Rectal smooth muscle tissue (tissue), 1 donor: ENCODE measurements at regions not wholly inside any gene's neighbourhood (a gene's known extent, or its start where the extent isn't known, plus 50 kb on each side); places are given as distances from the start of the nearest gene placed in this dataset.
"Not testable (repeated sequence)": the region's sequence is repeated elsewhere in the genome, so short reads cannot be mapped to it uniquely, and the experiment has no call there.

Source experiments
- H3K27ac ChIP-seq: one replicate; pipeline ENCODE4 v1.7.0; 2013; ENCODE audit warnings: low read depth, low read length, inconsistent platforms
- H3K27me3 ChIP-seq: one replicate; pipeline ENCODE4 v1.7.0; 2013; ENCODE audit warnings: low read length; ENCODE audit not compliant: control insufficient read depth, insufficient read depth
- H3K36me3 ChIP-seq: one replicate; pipeline ENCODE4 v1.7.0; 2013; ENCODE audit warnings: low read length; ENCODE audit not compliant: control insufficient read depth, insufficient read depth
- H3K4me1 ChIP-seq: one replicate; pipeline ENCODE4 v1.7.0; 2013; ENCODE audit warnings: low read length; ENCODE audit not compliant: control insufficient read depth, insufficient read depth
- H3K4me3 ChIP-seq: one replicate; pipeline ENCODE4 v1.7.0; 2013; ENCODE audit warnings: low read length
- H3K9ac ChIP-seq: one replicate; pipeline ENCODE4 v1.7.0; 2013; ENCODE audit warnings: low read length

DNA sequence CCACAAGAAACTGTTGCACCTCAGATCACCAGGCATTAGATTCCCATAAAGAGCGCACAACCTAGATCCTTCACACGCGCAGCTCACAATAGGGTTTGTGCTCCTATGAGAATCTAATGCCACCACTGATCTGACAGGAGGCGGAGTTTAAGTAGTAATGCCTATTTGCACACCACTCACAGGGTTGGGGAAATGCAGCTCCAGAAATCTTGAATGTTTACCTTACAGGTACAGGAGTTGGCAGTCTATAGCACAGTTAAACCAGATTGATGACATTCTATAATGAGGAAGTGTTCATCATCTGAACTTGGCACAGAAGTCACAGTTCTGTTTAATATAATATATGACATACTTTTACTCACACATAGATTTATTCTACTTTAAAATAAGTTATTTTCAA, 732.2 kb upstream of the ZNF608 start:
- Histone ChIP-seq H3K4me3 (no peak overlapping the region), H3K27ac (no peak overlapping the region), H3K27me3 (no peaks in the 10 kb centered on the region), H3K9ac (no peak overlapping the region), H3K4me1 (peaks cover 7% of the 10 kb centered on the region), H3K36me3 (no peaks in the 10 kb centered on the region)

DNA sequence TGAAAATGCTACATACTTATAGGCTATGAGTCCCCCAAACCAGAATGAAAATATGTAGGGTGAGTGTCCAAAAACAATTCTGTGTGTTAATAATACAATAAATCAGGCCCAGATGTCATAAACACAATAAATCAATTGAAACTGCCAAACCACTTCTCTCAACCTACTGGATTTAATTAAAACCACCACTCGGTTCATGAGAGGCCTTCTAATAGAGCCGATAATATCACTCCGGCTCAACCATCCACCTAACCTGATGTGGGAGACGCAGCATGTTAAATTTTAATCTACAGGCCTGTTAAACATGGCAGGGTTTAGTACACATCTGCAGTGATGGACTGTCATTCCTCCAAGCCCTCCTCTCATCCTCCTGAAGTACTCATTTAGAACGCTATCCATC, 734.5 kb upstream of the ZNF608 start:
- no peaks in the 10 kb centered on the region for H3K27me3 ChIP-seq
- H3K27ac ChIP-seq = no peak overlapping the region
- H3K36me3 ChIP-seq = no peaks in the 10 kb centered on the region
- no peak overlapping the region for H3K4me3 ChIP-seq
- no peak overlapping the region for H3K9ac ChIP-seq
- H3K4me1 ChIP-seq = peaks cover 20% of the 10 kb centered on the region

DNA sequence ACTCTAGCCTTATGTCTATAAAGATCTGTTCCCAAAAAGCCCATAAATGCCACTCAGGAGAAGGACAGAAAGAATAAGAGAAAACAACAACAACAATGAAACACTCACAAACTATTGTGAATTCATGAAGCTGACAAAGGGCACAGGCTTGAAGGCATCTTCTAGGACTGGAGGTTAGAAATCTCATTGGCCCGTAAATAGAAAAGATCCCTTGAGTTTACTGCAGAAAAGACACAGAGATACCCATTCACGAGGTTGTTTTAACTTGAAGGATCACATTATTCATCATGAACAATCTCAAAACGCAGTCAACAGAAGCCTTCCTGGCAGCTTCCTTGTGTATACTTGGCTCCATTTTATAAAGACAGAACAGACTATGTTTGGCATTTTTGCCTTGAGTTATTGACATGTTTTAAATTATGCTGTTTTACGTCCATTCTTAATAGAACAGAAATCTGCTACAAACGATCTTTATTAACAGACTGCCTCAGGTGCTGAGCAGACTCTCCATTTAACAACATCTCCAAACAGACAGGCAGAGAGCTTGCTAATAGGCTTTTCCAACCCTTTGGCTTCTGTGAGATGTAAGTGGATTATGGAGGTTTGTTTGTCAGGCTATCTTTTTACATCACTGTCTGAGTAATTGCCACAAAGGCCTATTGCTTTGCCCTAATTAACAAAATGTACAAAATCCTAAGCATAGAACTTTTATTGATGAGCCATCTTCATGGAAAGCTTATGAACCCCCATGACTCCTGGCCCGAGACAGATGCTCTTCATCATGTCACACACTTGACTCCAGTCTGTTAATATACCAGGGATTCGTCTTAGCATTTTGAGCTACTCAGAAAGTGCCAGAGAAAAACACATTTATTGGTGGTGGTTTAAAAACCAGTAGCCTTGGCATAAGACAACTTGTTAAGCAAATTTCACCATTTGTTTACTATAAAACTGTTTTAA, 735.3 kb upstream of the ZNF608 start:
- H3K27me3 ChIP-seq = no peaks in the 10 kb centered on the region
- no peak overlapping the region for H3K27ac ChIP-seq
- peaks cover 22% of the 10 kb centered on the region for H3K4me1 ChIP-seq
- H3K4me3 ChIP-seq = no peak overlapping the region
- no peak overlapping the region for H3K9ac ChIP-seq
- H3K36me3 ChIP-seq = no peaks in the 10 kb centered on the region

DNA sequence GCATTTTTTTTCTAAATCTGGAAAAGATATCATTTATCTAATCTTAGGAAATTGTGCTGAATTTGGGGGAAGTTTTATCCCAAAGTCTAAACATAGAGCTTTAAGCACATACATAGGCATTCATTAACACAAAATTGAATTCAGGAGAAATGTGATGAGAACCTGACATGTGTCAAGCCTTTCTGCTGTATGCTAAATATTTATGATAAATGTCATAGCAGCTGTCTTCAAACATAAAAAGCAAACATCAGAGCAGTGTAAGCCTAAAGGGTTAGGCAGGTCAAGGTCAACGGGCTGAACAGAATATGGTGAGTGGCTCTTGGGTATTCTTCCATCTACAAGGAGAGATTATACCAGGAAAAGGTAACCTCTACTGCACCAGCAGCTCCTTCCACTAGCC, 737.2 kb upstream of the ZNF608 start:
- Histone ChIP-seq H3K9ac (no peak overlapping the region), H3K4me3 (no peak overlapping the region), H3K27me3 (no peaks in the 10 kb centered on the region), H3K36me3 (no peaks in the 10 kb centered on the region), H3K27ac (peak overlapping the region; percentile 85), H3K4me1 (peaks cover 22% of the 10 kb centered on the region)

DNA sequence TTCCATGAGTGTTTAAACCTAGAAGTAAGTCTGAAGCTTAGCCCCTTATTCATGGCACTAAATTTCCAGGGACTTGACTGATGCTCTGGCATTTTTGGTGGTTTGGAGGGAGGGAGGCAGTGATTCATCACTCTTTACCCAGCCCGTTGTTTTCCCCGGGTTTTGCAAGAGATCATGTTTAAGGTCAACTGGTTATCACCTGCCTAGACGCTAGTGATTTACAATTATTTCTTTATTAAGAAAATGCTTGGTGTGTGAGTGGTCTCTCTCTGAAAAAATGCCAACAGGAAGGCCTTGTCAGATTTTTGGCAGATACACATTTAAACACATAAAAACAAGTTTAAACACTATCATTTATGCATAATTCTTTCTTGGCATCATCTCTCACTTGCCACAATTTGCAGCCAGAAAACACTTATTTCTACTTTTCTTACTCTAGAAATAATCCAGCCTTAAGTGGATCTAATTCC, 737.9 kb upstream of the ZNF608 start:
- H3K27me3 ChIP-seq = no peaks in the 10 kb centered on the region
- H3K36me3 ChIP-seq = no peaks in the 10 kb centered on the region
- H3K9ac ChIP-seq = no peak overlapping the region
- H3K4me1 ChIP-seq = peaks cover 22% of the 10 kb centered on the region
- peak overlapping the region; percentile 85 for H3K27ac ChIP-seq
- no peak overlapping the region for H3K4me3 ChIP-seq

DNA sequence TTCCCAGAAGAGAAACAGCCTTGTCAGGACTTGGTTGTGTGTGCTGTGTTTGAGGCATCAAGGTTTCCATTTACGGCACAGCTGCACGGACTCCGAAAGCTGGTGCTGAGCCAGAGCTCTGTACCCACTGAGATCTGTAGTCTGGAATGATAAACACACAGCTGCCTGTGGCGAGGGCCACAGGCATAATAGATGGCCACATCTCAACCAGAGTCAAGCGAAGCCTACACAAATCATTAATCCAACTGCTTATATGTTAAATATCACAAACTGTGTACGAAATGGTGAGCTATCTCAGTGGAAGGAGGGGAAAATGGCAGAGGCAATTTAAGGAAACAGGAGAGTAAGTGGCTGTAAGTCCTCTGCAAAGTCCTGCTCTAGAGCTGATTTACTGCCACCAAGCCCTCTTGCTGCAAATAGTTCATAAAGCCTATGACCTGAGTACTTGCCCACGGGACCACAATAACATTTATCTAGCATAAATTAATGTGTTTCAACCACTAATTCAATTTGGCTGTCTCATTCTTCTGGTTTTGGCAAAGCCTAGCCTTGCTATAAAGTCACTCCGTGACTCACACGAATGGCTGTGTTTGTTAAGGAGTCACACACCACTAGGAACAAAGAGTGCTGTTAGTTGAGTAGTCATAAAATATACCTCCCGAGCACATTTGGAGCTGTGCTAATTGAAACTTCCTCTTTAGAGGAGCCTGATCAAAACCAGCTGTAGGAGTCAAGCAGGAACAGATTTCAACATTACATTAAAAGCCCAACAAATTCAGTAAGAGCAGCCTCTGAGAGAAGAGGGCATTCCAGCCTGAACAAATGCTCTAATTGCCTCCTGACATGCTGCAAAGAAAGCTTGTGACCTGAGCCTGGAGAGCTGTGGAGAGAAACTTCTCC, 738.6 kb upstream of the ZNF608 start:
- Histone ChIP-seq H3K9ac (no peak overlapping the region), H3K4me3 (peak overlapping the region; percentile 22)

DNA sequence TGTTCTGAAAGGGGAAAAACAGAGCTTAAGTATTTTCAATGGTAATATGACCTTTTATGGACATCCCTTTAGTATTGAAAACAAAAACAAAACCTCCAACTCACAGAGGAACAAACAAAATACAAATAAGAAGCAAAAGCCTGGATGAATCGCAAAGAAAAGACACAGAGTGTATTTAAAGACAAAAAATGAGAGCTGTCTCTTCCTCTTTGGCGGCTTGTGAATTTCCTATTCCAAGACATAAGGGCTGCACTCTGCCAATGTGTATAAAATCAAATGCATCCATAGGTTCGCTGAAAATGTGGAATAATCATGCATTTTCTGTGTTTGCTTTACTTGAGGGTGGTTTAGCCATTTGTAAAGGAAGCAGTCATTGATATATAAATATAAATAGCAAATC, 739.3 kb upstream of the ZNF608 start:
- no peaks in the 10 kb centered on the region for H3K36me3 ChIP-seq
- H3K27me3 ChIP-seq = no peaks in the 10 kb centered on the region
- H3K9ac ChIP-seq = no peak overlapping the region
- no peak overlapping the region for H3K4me3 ChIP-seq
- H3K27ac ChIP-seq = peak overlapping the region; percentile 85
- peaks cover 22% of the 10 kb centered on the region for H3K4me1 ChIP-seq

More for the DNA sequence above, 738.6 kb upstream of the ZNF608 start:
- Histone ChIP-seq H3K36me3 (no peaks in the 10 kb centered on the region), H3K4me1 (peaks cover 22% of the 10 kb centered on the region), H3K27me3 (no peaks in the 10 kb centered on the region), H3K27ac (peak overlapping the region; percentile 85)

DNA sequence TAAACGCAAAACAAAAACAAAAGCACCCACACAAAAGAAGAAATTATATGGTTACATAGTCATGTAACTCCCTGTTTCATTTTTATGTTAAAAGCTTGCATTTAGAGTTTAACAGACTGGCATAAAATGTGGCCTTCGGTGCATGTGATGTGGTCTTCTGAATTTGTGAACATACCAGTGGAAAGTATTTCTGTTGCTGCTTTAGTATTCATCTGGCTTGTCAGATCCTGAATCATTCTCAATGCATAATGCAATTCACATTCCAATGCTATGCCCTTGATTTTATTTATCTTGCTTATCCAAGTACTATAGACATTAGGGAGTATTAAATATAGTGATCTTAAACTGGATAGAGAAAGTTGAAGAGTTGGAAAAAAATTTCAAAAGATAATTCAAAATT, 740.2 kb upstream of the ZNF608 start:
- H3K27ac ChIP-seq = no peak overlapping the region
- H3K4me3 ChIP-seq = no peak overlapping the region
- no peak overlapping the region for H3K9ac ChIP-seq
- H3K4me1 ChIP-seq = peaks cover 18% of the 10 kb centered on the region
- H3K36me3 ChIP-seq = no peaks in the 10 kb centered on the region
- H3K27me3 ChIP-seq = no peaks in the 10 kb centered on the region

DNA sequence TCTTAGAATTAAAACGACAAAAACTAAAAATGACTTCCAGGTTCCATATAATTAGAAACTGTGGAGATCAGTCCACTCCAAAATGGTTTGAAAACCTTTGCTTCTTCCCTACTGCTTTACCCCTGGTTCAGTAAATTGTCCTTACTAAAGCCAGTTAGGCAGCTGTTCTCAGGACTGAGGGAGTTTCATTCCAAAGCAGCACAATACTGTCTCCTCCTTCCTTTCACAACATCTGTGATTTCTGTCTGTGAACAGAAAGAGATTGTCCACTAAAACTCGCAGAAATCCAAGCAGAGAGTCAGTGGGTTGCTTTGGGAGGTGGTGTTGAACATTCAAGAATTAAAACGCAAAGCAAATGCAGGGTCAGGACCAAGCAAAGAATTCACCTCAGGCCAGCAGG, 740.8 kb upstream of the ZNF608 start:
- no peak overlapping the region for H3K27ac ChIP-seq
- no peak overlapping the region for H3K9ac ChIP-seq
- H3K4me1 ChIP-seq = peaks cover 16% of the 10 kb centered on the region
- H3K4me3 ChIP-seq = no peak overlapping the region
- H3K36me3 ChIP-seq = no peaks in the 10 kb centered on the region
- H3K27me3 ChIP-seq = no peaks in the 10 kb centered on the region

DNA sequence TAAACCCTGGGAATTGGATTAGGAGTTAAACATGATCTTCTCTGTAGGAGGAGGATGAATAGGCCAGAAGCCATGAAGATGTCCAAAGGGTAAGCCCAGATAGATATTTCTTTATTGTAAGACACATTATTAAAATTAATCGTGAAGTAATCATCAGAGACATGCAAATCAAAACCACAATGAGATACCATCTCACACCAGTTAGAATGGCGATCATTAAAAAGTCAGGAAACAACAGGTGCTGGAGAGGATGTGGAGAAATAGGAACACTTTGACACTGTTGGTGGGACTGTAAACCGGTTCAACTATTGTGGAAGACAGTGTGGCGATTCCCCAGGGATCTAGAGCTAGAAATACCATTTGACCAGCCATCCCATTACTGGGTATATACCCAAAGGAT, 741.2 kb upstream of the ZNF608 start:
- H3K27ac ChIP-seq, H3K36me3 ChIP-seq, H3K4me3 ChIP-seq, H3K9ac ChIP-seq, H3K27me3 ChIP-seq: not testable (repeated sequence)
- H3K4me1 ChIP-seq = peaks cover 17% of the 10 kb centered on the region

DNA sequence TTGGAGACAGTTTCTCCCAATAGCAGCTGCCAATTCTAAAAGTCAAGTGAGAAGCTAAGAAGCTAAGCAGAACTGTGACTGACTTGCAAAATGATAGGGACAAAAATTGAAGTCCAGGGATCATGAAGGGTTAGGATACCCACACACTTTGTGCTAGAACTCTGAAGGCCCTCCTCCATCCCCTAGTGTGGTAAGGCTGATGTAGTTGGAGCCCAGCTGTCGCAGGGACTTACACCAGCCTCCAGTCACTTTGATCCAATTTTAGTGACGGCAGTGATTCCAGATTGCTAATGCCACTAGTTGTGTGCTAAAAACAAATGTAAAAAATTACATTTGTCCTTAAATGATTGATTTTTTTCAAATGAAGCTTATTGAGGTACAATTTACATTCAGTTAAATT, 742.7 kb upstream of the ZNF608 start:
- Histone ChIP-seq H3K27ac (no peak overlapping the region), H3K4me1 (peaks cover 14% of the 10 kb centered on the region), H3K36me3 (no peaks in the 10 kb centered on the region), H3K9ac (no peak overlapping the region), H3K4me3 (no peak overlapping the region), H3K27me3 (no peaks in the 10 kb centered on the region)

DNA sequence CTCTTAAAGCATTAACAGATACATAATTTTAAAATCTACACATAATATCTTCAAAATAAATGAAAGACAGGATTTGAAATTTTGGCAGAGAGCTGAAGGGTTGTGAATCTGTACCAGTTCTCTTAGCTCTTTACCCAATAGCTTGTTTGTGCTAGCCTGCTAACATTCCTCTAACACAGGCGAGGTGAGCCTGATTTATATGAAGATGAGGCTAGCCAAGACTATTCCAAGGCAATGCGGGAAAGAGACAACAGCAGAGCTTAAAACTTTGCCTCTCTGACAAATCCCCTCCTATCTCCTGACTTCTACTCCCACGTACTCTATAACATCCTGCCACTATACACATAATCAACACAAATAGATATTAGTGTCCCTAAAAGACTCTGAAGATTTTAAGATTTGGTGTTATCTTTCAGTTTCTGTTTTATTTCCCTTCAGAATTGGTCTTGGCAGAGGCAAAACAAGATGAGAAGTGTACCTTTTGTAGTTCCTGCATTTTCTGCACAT, 745.6 kb upstream of the ZNF608 start:
- no peak overlapping the region for H3K4me3 ChIP-seq
- H3K27ac ChIP-seq = no peak overlapping the region
- no peaks in the 10 kb centered on the region for H3K27me3 ChIP-seq
- H3K9ac ChIP-seq = no peak overlapping the region
- no peaks in the 10 kb centered on the region for H3K36me3 ChIP-seq
- peaks cover 3% of the 10 kb centered on the region for H3K4me1 ChIP-seq
